Testis (tissue), 2 donors: ENCODE measurements at regions not wholly inside any gene's neighbourhood (a gene's known extent, or its start where the extent isn't known, plus 50 kb on each side); places are given as distances from the start of the nearest gene placed in this dataset.

Experiments
- CTCF ChIP-seq, 3 experiments: fragments of 450-650 bp in 2 of 3; fragments of 200-600 bp in 1 of 3; sonication (generic) in 1 of 3; IDR thresholded peaks; one replicate each; pipeline ENCODE4 v1.5.1; 2016 to 2019; ENCODE audit warnings: antibody characterized with exemption in 3 of 3, mild to moderate bottlenecking in 2 of 3, moderate library complexity in 1 of 3
- POLR2A ChIP-seq: fragments of 450-650 bp; IDR thresholded peaks from one replicate; pipeline ENCODE4 v1.6.1; 2017; ENCODE audit warnings: antibody characterized with exemption, mild to moderate bottlenecking, moderate library complexity

DNA sequence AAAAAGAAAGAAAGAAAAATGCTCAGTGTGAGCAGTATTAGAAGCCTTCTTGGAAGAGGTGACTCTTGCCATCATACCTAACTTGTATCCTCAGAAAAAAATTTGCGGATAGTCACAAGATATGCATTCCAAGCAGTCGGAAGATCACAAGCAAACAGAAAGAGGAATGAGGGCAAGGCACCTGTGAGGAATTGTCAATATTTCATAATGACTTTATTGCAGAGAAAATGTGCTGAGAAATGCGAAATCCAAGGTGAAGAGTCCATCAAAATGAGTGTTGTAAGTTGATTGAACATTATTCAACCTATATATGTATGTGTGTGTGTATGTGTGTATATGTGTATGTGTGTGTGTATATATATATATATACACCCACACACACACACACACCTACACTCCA, 1624.7 kb upstream of the LRRTM3 start:
- TF ChIP-seq POLR2A (no peak), CTCF (IDR thresholded peaks at IDR 0.05) (no peak)
